A673 (cell line): ENCODE measurements at regions not wholly inside any gene's neighbourhood (a gene's known extent, or its start where the extent isn't known, plus 50 kb on each side); places are given as distances from the start of the nearest gene placed in this dataset.

Experiments
- BruUV-seq: library from RNA; stranded (reverse); fragments of 400-500 nt; replicated peaks from 2 replicates; lab custom pipeline; 2021; lab: Mats Ljungman, UMichigan
- CTCF ChIA-PET: fragments of 300-600 bp; sonication (Branson Sonifier 250); formaldehyde crosslinking; loops from one replicate; lab custom pipeline; 2022; ENCODE audit warnings: antibody characterized with exemption; lab: Charles Lee
- POLR2A ChIA-PET: fragments of 300-600 bp; sonication (Branson Sonifier 250); formaldehyde crosslinking; loops from one replicate; lab custom pipeline; 2022; ENCODE audit warnings: antibody characterized with exemption; ENCODE audit not compliant: low non-redundant PET; lab: Charles Lee
- DNase-seq: peaks from one replicate; pipeline ENCODE4 v3.0.0-alpha.2; 2015; ENCODE audit warnings: low spot score
- H3K27ac ChIP-seq: fragments of 200-600 bp; sonication (generic); 2 replicates; pipeline ENCODE4 v1.5.1; 2016; ENCODE audit warnings: mixed run types, low read depth, mild to moderate bottlenecking, mixed read lengths, antibody characterized with exemption, low read length; ENCODE audit not compliant: poor library complexity, severe bottlenecking
- H3K27me3 ChIP-seq: fragments of 200-600 bp; sonication (generic); replicated peaks from 2 replicates; pipeline ENCODE4 v1.6.1; 2017; ENCODE audit warnings: mixed run types, low read depth, mild to moderate bottlenecking, mixed read lengths, antibody characterized with exemption, low read length; ENCODE audit not compliant: insufficient read depth, poor library complexity
- H3K36me3 ChIP-seq: fragments of 200-600 bp; sonication (generic); 2 replicates; pipeline ENCODE4 v1.6.1; 2016; ENCODE audit warnings: mixed run types, mild to moderate bottlenecking, mixed read lengths, antibody characterized with exemption, low read length; ENCODE audit not compliant: insufficient read depth, poor library complexity, severe bottlenecking
- H3K4me1 ChIP-seq: fragments of 200-600 bp; sonication (generic); 2 replicates; pipeline ENCODE4 v1.6.1; 2017; ENCODE audit warnings: mixed run types, mild to moderate bottlenecking, mixed read lengths, antibody characterized with exemption, low read length; ENCODE audit not compliant: insufficient read depth, poor library complexity, severe bottlenecking
- H3K4me3 ChIP-seq: fragments of 200-600 bp; sonication (generic); 2 replicates; pipeline ENCODE4 v1.5.1; 2016; ENCODE audit warnings: low read depth, mixed run types, mild to moderate bottlenecking, mixed read lengths, low read length; ENCODE audit not compliant: poor library complexity, severe bottlenecking
- H3K9me3 ChIP-seq: fragments of 200-600 bp; sonication (generic); 2 replicates; pipeline ENCODE4 v1.6.1; 2016; ENCODE audit warnings: mixed run types, low read depth, mild to moderate bottlenecking, mixed read lengths, antibody characterized with exemption, low read length; ENCODE audit not compliant: poor library complexity, severe bottlenecking
- CTCF ChIP-seq: fragments of 300-800, 200-600 bp; sonication (generic); conservative IDR thresholded peaks from 2 replicates; pipeline ENCODE4 v1.5.1; 2017; ENCODE audit warnings: low read depth, mild to moderate bottlenecking, antibody characterized with exemption, low read length, moderate library complexity, mixed read lengths
- EZH2 ChIP-seq: fragments of 200-600 bp; sonication (generic); IDR thresholded peaks from 2 replicates; pipeline ENCODE4 v1.6.1; 2017; ENCODE audit warnings: borderline replicate concordance, low read depth, mild to moderate bottlenecking, mixed read lengths, antibody characterized with exemption, low read length; ENCODE audit not compliant: poor library complexity, severe bottlenecking
- intact Hi-C: fragments of 100-400 bp; cut with micrococcal nuclease; formaldehyde crosslinking; loops from one replicate; pipeline ENCODE4 v1.10.0; 2022; ENCODE audit not compliant: unreplicated experiment

DNA sequence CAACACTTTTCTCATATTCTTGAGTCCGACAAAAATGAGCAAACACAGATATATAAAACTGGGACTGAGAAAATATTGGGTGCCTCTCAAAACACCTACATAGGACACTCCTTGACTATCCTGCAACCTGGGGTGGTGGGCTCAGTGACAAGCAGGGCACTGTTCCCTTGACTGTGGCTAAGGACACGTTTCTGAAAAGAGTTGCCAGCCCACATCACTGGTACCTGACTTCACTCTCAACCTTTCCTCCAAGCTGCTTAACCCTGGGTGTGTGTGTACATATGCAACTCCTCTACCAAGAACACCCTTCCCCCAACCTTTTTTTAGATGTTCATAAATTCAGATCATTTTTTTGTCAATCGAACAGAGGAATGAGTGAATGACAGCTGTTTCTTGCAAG is 148.7 kb downstream of the ACTL7B start:
- CTCF ChIA-PET = no interaction called here
- POLR2A ChIA-PET = no interaction called here

GRCh38 chr9:108704156-108704852 is 151.5 kb downstream of the ACTL7B start:
- CTCF ChIA-PET = no interaction called here
- Histone ChIP-seq H3K4me1 (no peaks in the 10 kb centered on the region), H3K27me3 (peaks cover 4% of the 10 kb centered on the region), H3K27ac (no peak overlapping the region), H3K9me3 (no peaks in the 10 kb centered on the region), H3K36me3 (no peaks in the 10 kb centered on the region), H3K4me3 (no peak overlapping the region)
- intact Hi-C loops = no loop called here
- BruUV-seq = no TSS peak
- TF ChIP-seq EZH2 = no peak
- TF ChIP-seq CTCF = no peak
- DNase-seq = no peak
- POLR2A ChIA-PET = no interaction called here

More for the DNA sequence above, 148.7 kb downstream of the ACTL7B start:
- H3K27ac ChIP-seq = no peak overlapping the region
- no peaks in the 10 kb centered on the region for H3K4me1 ChIP-seq
- no TSS peak for BruUV-seq
- no peaks in the 10 kb centered on the region for H3K36me3 ChIP-seq
- H3K27me3 ChIP-seq = peaks cover 4% of the 10 kb centered on the region
- intact Hi-C loops = no loop called here
- H3K9me3 ChIP-seq = no peaks in the 10 kb centered on the region
- no peak for DNase-seq
- TF ChIP-seq EZH2 = no peak
- no peak for TF ChIP-seq CTCF
- no peak overlapping the region for H3K4me3 ChIP-seq

- DNase-seq = no peak
- Histone ChIP-seq H3K4me1 (no peaks in the 10 kb centered on the region), H3K36me3 (no peaks in the 10 kb centered on the region), H3K4me3 (no peak overlapping the region), H3K27ac (no peak overlapping the region), H3K27me3 (peaks cover 4% of the 10 kb centered on the region), H3K9me3 (no peaks in the 10 kb centered on the region)
- no TSS peak for BruUV-seq
- intact Hi-C loops = no loop called here
- CTCF ChIA-PET = no interaction called here
- POLR2A ChIA-PET = no interaction called here
- TF ChIP-seq CTCF (no peak), EZH2 (no peak)
Measured at GRCh38 chr9:108703429-108703828, 152.4 kb downstream of the ACTL7B start.
